ENCODE measurements at regions not wholly inside any gene's neighbourhood (a gene's known extent, or its start where the extent isn't known, plus 50 kb on each side); places are given as distances from the start of the nearest gene placed in this dataset.

- Histone ChIP-seq H3K4me3 (no peak overlapping the region), H3K27ac (no peak overlapping the region), H3K4me2 (no peak overlapping the region), H3K9me3 (no peaks in the 10 kb centered on the region), H3K4me1 (no peaks in the 10 kb centered on the region)
- CTCF ChIA-PET = interaction anchor here (1.7 kb wide), 1 partner anchor 25 kb away, joined by 3 read pairs; no protein-coding TSS in a partner anchor
- FAIRE-seq (no peak), DNase-seq (ENCODE audit: low read depth in 1 of 2, low spot score in 1 of 2) (no peak), ATAC-seq (no peak)
- WGBS (ENCODE audit: missing lambda C conversion rate) = 8% methylated on average over 3 of the region's 3 CpGs
- TF ChIP-seq HES2 (IDR thresholded peaks at IDR 0.05) = no peak
- TF ChIP-seq SMC3 (IDR thresholded peaks at IDR 0.05) = no peak
- no peak for TF ChIP-seq KDM1A (IDR thresholded peaks at IDR 0.05; ENCODE audit: low read depth)
- no peak for TF ChIP-seq ZSCAN20 (CRISPR knock-in tag; IDR thresholded peaks at IDR 0.05)
- no peak for TF ChIP-seq RFX5 (IDR thresholded peaks at IDR 0.05)
- TF ChIP-seq, protein P1, sequence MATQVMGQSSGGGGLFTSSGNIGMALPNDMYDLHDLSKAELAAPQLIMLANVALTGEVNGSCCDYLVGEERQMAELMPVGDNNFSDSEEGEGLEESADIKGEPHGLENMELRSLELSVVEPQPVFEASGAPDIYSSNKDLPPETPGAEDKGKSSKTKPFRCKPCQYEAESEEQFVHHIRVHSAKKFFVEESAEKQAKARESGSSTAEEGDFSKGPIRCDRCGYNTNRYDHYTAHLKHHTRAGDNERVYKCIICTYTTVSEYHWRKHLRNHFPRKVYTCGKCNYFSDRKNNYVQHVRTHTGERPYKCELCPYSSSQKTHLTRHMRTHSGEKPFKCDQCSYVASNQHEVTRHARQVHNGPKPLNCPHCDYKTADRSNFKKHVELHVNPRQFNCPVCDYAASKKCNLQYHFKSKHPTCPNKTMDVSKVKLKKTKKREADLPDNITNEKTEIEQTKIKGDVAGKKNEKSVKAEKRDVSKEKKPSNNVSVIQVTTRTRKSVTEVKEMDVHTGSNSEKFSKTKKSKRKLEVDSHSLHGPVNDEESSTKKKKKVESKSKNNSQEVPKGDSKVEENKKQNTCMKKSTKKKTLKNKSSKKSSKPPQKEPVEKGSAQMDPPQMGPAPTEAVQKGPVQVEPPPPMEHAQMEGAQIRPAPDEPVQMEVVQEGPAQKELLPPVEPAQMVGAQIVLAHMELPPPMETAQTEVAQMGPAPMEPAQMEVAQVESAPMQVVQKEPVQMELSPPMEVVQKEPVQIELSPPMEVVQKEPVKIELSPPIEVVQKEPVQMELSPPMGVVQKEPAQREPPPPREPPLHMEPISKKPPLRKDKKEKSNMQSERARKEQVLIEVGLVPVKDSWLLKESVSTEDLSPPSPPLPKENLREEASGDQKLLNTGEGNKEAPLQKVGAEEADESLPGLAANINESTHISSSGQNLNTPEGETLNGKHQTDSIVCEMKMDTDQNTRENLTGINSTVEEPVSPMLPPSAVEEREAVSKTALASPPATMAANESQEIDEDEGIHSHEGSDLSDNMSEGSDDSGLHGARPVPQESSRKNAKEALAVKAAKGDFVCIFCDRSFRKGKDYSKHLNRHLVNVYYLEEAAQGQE (IDR thresholded peaks at IDR 0.05) = no peak
- no peak for TF ChIP-seq GATA3 (IDR thresholded peaks at IDR 0.05; ENCODE audit: borderline replicate concordance)
- TF ChIP-seq, protein P2, sequence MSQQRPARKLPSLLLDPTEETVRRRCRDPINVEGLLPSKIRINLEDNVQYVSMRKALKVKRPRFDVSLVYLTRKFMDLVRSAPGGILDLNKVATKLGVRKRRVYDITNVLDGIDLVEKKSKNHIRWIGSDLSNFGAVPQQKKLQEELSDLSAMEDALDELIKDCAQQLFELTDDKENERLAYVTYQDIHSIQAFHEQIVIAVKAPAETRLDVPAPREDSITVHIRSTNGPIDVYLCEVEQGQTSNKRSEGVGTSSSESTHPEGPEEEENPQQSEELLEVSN (IDR thresholded peaks at IDR 0.05; ENCODE audit: borderline replicate concordance, low read depth) = no peak
- no peak for TF ChIP-seq TFCP2L1 (CRISPR knock-in tag; IDR thresholded peaks at IDR 0.05)
- POLR2A ChIA-PET = no interaction called here
These were observed 145.5 kb downstream of the WNT5A start for GRCh38 chr3:55341502-55342031.

- Histone ChIP-seq H3K4me3 (no peak overlapping the region), H3K4me2 (no peak overlapping the region), H3K4me1 (no peaks in the 10 kb centered on the region), H3K27ac (no peak overlapping the region), H3K9me3 (no peaks in the 10 kb centered on the region)
- ATAC-seq = no peak
- ChIA-PET POLR2A (no interaction called here), CTCF (no interaction called here)
- TF ChIP-seq JUN (IDR thresholded peaks at IDR 0.05) (no peak), HDAC2 (IDR thresholded peaks at IDR 0.05) (no peak), ZNF302 (CRISPR knock-in tag; IDR thresholded peaks at IDR 0.05) (no peak), FOSB (CRISPR knock-in tag; IDR thresholded peaks at IDR 0.05) (no peak), POLR2A (IDR thresholded peaks at IDR 0.05; ENCODE audit: low read length) (no peak), NR3C1 (IDR thresholded peaks at IDR 0.05) (no peak), HEYL (CRISPR knock-in tag; IDR thresholded peaks at IDR 0.05) (no peak), GATA3 (IDR thresholded peaks at IDR 0.05; ENCODE audit: borderline replicate concordance) (no peak), POLR2AphosphoS2 (conservative IDR thresholded peaks at IDR 0.05; ENCODE audit: low read length) (no peak), CHD4 (IDR thresholded peaks at IDR 0.05; ENCODE audit: borderline replicate concordance) (no peak), RCOR1 (IDR thresholded peaks at IDR 0.05; ENCODE audit: low read depth, low read length) (no peak), ATOH8 (CRISPR knock-in tag; IDR thresholded peaks at IDR 0.05; ENCODE audit: low read depth) (no peak), NPAS2 (CRISPR knock-in tag; IDR thresholded peaks at IDR 0.05; ENCODE audit: borderline replicate concordance) (no peak), NFE2L2 (conservative IDR thresholded peaks at IDR 0.05; ENCODE audit: low read length) (no peak), MAZ (IDR thresholded peaks at IDR 0.05; ENCODE audit: borderline replicate concordance, low read depth, low read length) (no peak), HOXB5 (CRISPR knock-in tag; IDR thresholded peaks at IDR 0.05) (no peak)
- TF ChIP-seq, protein P3, sequence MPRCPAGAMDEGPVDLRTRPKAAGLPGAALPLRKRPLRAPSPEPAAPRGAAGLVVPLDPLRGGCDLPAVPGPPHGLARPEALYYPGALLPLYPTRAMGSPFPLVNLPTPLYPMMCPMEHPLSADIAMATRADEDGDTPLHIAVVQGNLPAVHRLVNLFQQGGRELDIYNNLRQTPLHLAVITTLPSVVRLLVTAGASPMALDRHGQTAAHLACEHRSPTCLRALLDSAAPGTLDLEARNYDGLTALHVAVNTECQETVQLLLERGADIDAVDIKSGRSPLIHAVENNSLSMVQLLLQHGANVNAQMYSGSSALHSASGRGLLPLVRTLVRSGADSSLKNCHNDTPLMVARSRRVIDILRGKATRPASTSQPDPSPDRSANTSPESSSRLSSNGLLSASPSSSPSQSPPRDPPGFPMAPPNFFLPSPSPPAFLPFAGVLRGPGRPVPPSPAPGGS (IDR thresholded peaks at IDR 0.05) = no peak
- TF ChIP-seq, protein P4, sequence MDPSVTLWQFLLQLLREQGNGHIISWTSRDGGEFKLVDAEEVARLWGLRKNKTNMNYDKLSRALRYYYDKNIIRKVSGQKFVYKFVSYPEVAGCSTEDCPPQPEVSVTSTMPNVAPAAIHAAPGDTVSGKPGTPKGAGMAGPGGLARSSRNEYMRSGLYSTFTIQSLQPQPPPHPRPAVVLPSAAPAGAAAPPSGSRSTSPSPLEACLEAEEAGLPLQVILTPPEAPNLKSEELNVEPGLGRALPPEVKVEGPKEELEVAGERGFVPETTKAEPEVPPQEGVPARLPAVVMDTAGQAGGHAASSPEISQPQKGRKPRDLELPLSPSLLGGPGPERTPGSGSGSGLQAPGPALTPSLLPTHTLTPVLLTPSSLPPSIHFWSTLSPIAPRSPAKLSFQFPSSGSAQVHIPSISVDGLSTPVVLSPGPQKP (IDR thresholded peaks at IDR 0.05; ENCODE audit: low read depth, low read length) = no peak
- DNase-seq (ENCODE audit: low read depth in 1 of 2, low spot score in 1 of 2) = no peak
- 21% methylated on average over 4 of the region's 4 CpGs for WGBS (ENCODE audit: missing lambda C conversion rate)
- FAIRE-seq = no peak
These were observed 147.3 kb downstream of the WNT5A start for GRCh38 chr3:55339819-55340218.
